ENCODE measurements at regions not wholly inside any gene's neighbourhood (a gene's known extent, or its start where the extent isn't known, plus 50 kb on each side); places are given as distances from the start of the nearest gene placed in this dataset.

- intact Hi-C loops (cut with micrococcal nuclease) (no loop called here), dilution Hi-C loops (cut with MboI; ENCODE audit: extremely low pct_ligation_motif_present, low sequenced_read_pairs) (no loop called here)
- ChIA-PET POLR2A (no interaction called here), CTCF (no interaction called here)
- DNase-seq (ENCODE audit: low read depth, low spot score) (no peak), FAIRE-seq (no peak)
- H3K36me3 ChIP-seq (ENCODE audit: control insufficient read depth in 2 of 2, extremely low read depth in 1 of 2, insufficient read depth in 2 of 2, low read length in 2 of 2) = no peaks in the 10 kb centered on the region
- no peaks in the 10 kb centered on the region for H4K20me1 ChIP-seq (replicated peaks; ENCODE audit: control insufficient read depth, extremely low read depth, insufficient read depth, low read length)
- no peak overlapping the region for H2AFZ ChIP-seq (ENCODE audit: low read depth, low read length)
- H3K9me3 ChIP-seq (replicated peaks; ENCODE audit: control insufficient read depth, insufficient read depth, low read length) = no peaks in the 10 kb centered on the region
- no peak overlapping the region for H3K9ac ChIP-seq (replicated peaks; ENCODE audit: extremely low read depth, insufficient read depth, low read length)
- no peak overlapping the region for H3K27ac ChIP-seq (ENCODE audit: insufficient read depth, low read depth, low read length)
- H3K79me2 ChIP-seq (ENCODE audit: control insufficient read depth, insufficient read depth, low read length) = no peaks in the 10 kb centered on the region
- peaks cover 0 to 5% of the 10 kb centered on the region in 2 experiments for H3K27me3 ChIP-seq (ENCODE audit: control insufficient read depth in 2 of 2, insufficient read depth in 2 of 2, low read length in 2 of 2)
- no peak overlapping the region for H3K4me2 ChIP-seq (ENCODE audit: insufficient read depth, low read length)
- H3K9me1 ChIP-seq (replicated peaks; ENCODE audit: control insufficient read depth, extremely low read depth, insufficient read depth, low read length) = no peaks in the 10 kb centered on the region
- BruUV-seq (replicated peaks) = no TSS peak
- H3K4me1 ChIP-seq (ENCODE audit: control insufficient read depth, extremely low read depth, insufficient read depth, low read length) = no peaks in the 10 kb centered on the region
- H3K4me3 ChIP-seq (replicated peaks in 1 of 3; ENCODE audit: insufficient read depth in 1 of 3, low read depth in 1 of 3, low read length in 3 of 3) = no peak overlapping the region
- TF ChIP-seq POLR2A (IDR thresholded peaks at IDR 0.05; ENCODE audit: low read depth, low read length) (no peak), MAX (IDR thresholded peaks at IDR 0.05; ENCODE audit: insufficient read depth, insufficient read length) (no peak), CTCF (IDR thresholded peaks at IDR 0.05; ENCODE audit: extremely low read depth in 1 of 2, insufficient read depth in 1 of 2, low read depth in 1 of 2, low read length in 2 of 2) (no peak), FOS (IDR thresholded peaks at IDR 0.05; ENCODE audit: borderline replicate concordance, insufficient read depth, low read length) (no peak), JUN (IDR thresholded peaks at IDR 0.05; ENCODE audit: borderline replicate concordance, insufficient read depth, insufficient read length, low read depth) (no peak), MYC (IDR thresholded peaks at IDR 0.05; ENCODE audit: low read depth, low read length) (no peak), POLR2AphosphoS5 (IDR thresholded peaks at IDR 0.05; ENCODE audit: insufficient read depth, low read depth, low read length) (no peak), GATA2 (IDR thresholded peaks at IDR 0.05; ENCODE audit: insufficient read depth, insufficient read length, low read depth, low read length) (no peak), EZH2 (IDR thresholded peaks at IDR 0.05; ENCODE audit: borderline replicate concordance, low read depth, low read length, severe bottlenecking) (no peak)
Measured at GRCh38 chr1:22330760-22331119, 120.9 kb upstream of the ZBTB40 start.

Data from endothelial cell of umbilical vein (primary cell).